ENCODE measurements at regions not wholly inside any gene's neighbourhood (a gene's known extent, or its start where the extent isn't known, plus 50 kb on each side); places are given as distances from the start of the nearest gene placed in this dataset.

- DNase-seq (ENCODE audit: low read depth, low spot score) (no peak), FAIRE-seq (no peak)
- no peak overlapping the region for H2AFZ ChIP-seq (ENCODE audit: control insufficient read depth, low read length)
- dilution Hi-C loops (cut with MboI; ENCODE audit: extremely low pct_ligation_motif_present, low sequenced_read_pairs) = no loop called here
- no peaks in the 10 kb centered on the region for H3K79me2 ChIP-seq (ENCODE audit: control insufficient read depth, insufficient read depth, low read length)
- H3K4me2 ChIP-seq (ENCODE audit: control insufficient read depth, extremely low read depth, insufficient read depth, low read depth, low read length) = no peak overlapping the region
- TF ChIP-seq EZH2 (IDR thresholded peaks at IDR 0.05; ENCODE audit: low read length) (no peak), CTCF (optimal IDR thresholded peaks at IDR 0.05 in 1 of 3, IDR thresholded peaks at IDR 0.05 in 1 of 3, conservative IDR thresholded peaks at IDR 0.05 in 1 of 3; ENCODE audit: extremely low read depth in 1 of 3, insufficient read depth in 2 of 3, low read length in 3 of 3) (no peak)
- peaks cover 6% of the 10 kb centered on the region for H3K4me1 ChIP-seq (ENCODE audit: control insufficient read depth, extremely low read depth, insufficient read depth, low read length)
- H4K20me1 ChIP-seq (ENCODE audit: control insufficient read depth, extremely low read depth, insufficient read depth, low read length) = no peaks in the 10 kb centered on the region
- no peaks in the 10 kb centered on the region for H3K9me3 ChIP-seq (ENCODE audit: control insufficient read depth, low read depth, low read length)
- H3K9me1 ChIP-seq (ENCODE audit: control insufficient read depth, extremely low read depth, insufficient read depth, low read length) = no peaks in the 10 kb centered on the region
- no peak overlapping the region for H3K27ac ChIP-seq (ENCODE audit: control insufficient read depth, insufficient read depth, low read length)
- no peaks in the 10 kb centered on the region for H3K27me3 ChIP-seq (ENCODE audit: control insufficient read depth, extremely low read depth, insufficient read depth, low read length)
- no peak overlapping the region for H3K4me3 ChIP-seq (ENCODE audit: control insufficient read depth in 2 of 3, extremely low read depth in 1 of 3, insufficient read depth in 2 of 3, low read depth in 1 of 3, low read length in 3 of 3)
- H3K9ac ChIP-seq (ENCODE audit: control insufficient read depth, extremely low read depth, insufficient read depth, low read length) = no peak overlapping the region
- no peaks in the 10 kb centered on the region for H3K36me3 ChIP-seq (ENCODE audit: control insufficient read depth in 2 of 2, extremely low read depth in 1 of 2, insufficient read depth in 2 of 2, low read length in 2 of 2)
These were observed 315.4 kb upstream of the KLF6 start for GRCh38 chr10:4100380-4100779.

- Histone ChIP-seq H3K36me3 (ENCODE audit: control insufficient read depth in 2 of 2, extremely low read depth in 1 of 2, insufficient read depth in 2 of 2, low read length in 2 of 2) (no peaks in the 10 kb centered on the region), H2AFZ (ENCODE audit: control insufficient read depth, low read length) (no peak overlapping the region), H4K20me1 (ENCODE audit: control insufficient read depth, extremely low read depth, insufficient read depth, low read length) (no peaks in the 10 kb centered on the region), H3K9me1 (ENCODE audit: control insufficient read depth, extremely low read depth, insufficient read depth, low read length) (no peaks in the 10 kb centered on the region), H3K4me1 (ENCODE audit: control insufficient read depth, extremely low read depth, insufficient read depth, low read length) (peaks cover 6% of the 10 kb centered on the region), H3K9ac (ENCODE audit: control insufficient read depth, extremely low read depth, insufficient read depth, low read length) (no peak overlapping the region), H3K27me3 (ENCODE audit: control insufficient read depth, extremely low read depth, insufficient read depth, low read length) (no peaks in the 10 kb centered on the region), H3K4me3 (ENCODE audit: control insufficient read depth in 2 of 3, extremely low read depth in 1 of 3, insufficient read depth in 2 of 3, low read depth in 1 of 3, low read length in 3 of 3) (no peak overlapping the region), H3K79me2 (ENCODE audit: control insufficient read depth, insufficient read depth, low read length) (no peaks in the 10 kb centered on the region), H3K4me2 (ENCODE audit: control insufficient read depth, extremely low read depth, insufficient read depth, low read depth, low read length) (no peak overlapping the region), H3K27ac (ENCODE audit: control insufficient read depth, insufficient read depth, low read length) (no peak overlapping the region), H3K9me3 (ENCODE audit: control insufficient read depth, low read depth, low read length) (no peaks in the 10 kb centered on the region)
- TF ChIP-seq CTCF (optimal IDR thresholded peaks at IDR 0.05 in 1 of 3, IDR thresholded peaks at IDR 0.05 in 1 of 3, conservative IDR thresholded peaks at IDR 0.05 in 1 of 3; ENCODE audit: extremely low read depth in 1 of 3, insufficient read depth in 2 of 3, low read length in 3 of 3) (no peak), EZH2 (IDR thresholded peaks at IDR 0.05; ENCODE audit: low read length) (no peak)
- dilution Hi-C loops (cut with MboI; ENCODE audit: extremely low pct_ligation_motif_present, low sequenced_read_pairs) = no loop called here
- FAIRE-seq (no peak), DNase-seq (ENCODE audit: low read depth, low spot score) (no peak)
These were observed 314.2 kb upstream of the KLF6 start for GRCh38 chr10:4099202-4099601.

Data from keratinocyte (primary cell).